ENCODE measurements at regions not wholly inside any gene's neighbourhood (a gene's known extent, or its start where the extent isn't known, plus 50 kb on each side); places are given as distances from the start of the nearest gene placed in this dataset.

DNA sequence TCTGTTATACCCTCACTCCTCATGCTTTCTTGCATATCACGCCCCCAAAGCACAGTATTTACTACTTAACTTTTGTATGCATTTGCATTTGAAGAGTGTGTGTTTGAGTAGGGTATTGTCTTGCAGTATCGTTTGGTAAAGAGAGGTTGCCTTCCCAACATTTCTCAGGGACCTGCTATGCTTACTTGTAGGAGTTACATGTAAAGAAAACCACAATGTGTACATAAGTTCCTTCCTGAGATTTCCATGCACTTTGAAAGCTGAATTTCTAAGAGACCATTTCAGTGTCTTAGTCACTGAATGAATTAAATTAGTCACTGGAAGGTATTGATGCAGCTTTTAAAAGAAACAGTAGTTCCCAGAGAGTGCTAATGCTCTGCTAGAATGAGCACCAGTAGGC, 159.3 kb upstream of the LAMA2 start:
- Mint-ChIP-seq H3K27ac (no peak overlapping the region), H3K27me3 (peaks cover 9 to 10% of the 10 kb centered on the region in 2 donors), H3K9me3 (no peaks in the 10 kb centered on the region), H3K4me1 (no peaks in the 10 kb centered on the region), H3K4me3 (no peak overlapping the region), H3K36me3 (no peaks in the 10 kb centered on the region)
- H3K27ac ChIP-seq (ENCODE audit: low read depth, low read length), result no peak overlapping the region
- ChIA-PET POLR2A (ENCODE audit: partially characterized antibody) (no interaction called here), CTCF (ENCODE audit: partially characterized antibody) (interaction anchor here (1.2 kb wide), 1 partner anchor 9 kb away, joined by 6 read pairs; no protein-coding TSS in a partner anchor)
- H3K4me3 ChIP-seq (ENCODE audit: low read length in 2 of 2), result no peak overlapping the region
- no peaks in the 10 kb centered on the region for H3K27me3 ChIP-seq (ENCODE audit: insufficient read depth, low read length)
- DNase-seq, result no peak
- no peaks in the 10 kb centered on the region for H3K36me3 ChIP-seq (ENCODE audit: insufficient read depth, low read length)
- H3K4me1 ChIP-seq (ENCODE audit: insufficient read depth, low read length), result no peaks in the 10 kb centered on the region
- intact Hi-C loops (cut with micrococcal nuclease), result loop anchor here (10.0 kb wide), 2 partner anchors 531 to 869 kb away; no protein-coding TSS in a partner anchor
- H3K9me3 ChIP-seq (ENCODE audit: control insufficient read depth in 1 of 2, low read length in 2 of 2), result no peaks in the 10 kb centered on the region

GRCh38 chr6:128720891-128721290, 162.0 kb upstream of the LAMA2 start:
- Mint-ChIP-seq H3K27me3 (peaks cover 8 to 10% of the 10 kb centered on the region in 2 donors), H3K27ac (no peak overlapping the region), H3K4me3 (no peak overlapping the region), H3K9me3 (peaks cover 0 to 2% (median 0%) of the 10 kb centered on the region in 8 donors), H3K4me1 (no peaks in the 10 kb centered on the region), H3K36me3 (no peaks in the 10 kb centered on the region)
- DNase-seq, result no peak
- ChIA-PET POLR2A (ENCODE audit: partially characterized antibody) (no interaction called here), CTCF (ENCODE audit: partially characterized antibody) (no interaction called here)
- H3K4me1 ChIP-seq (ENCODE audit: insufficient read depth, low read length), result no peaks in the 10 kb centered on the region
- H3K9me3 ChIP-seq (ENCODE audit: control insufficient read depth in 1 of 2, low read length in 2 of 2), result no peaks in the 10 kb centered on the region
- intact Hi-C loops (cut with micrococcal nuclease), result loop anchor here (10.0 kb wide), 2 partner anchors 534 to 866 kb away; no protein-coding TSS in a partner anchor
- H3K36me3 ChIP-seq (ENCODE audit: insufficient read depth, low read length), result no peaks in the 10 kb centered on the region
- H3K4me3 ChIP-seq (ENCODE audit: low read length in 2 of 2), result no peak overlapping the region
- no peak overlapping the region for H3K27ac ChIP-seq (ENCODE audit: low read depth, low read length)
- H3K27me3 ChIP-seq (ENCODE audit: insufficient read depth, low read length), result no peaks in the 10 kb centered on the region

- Histone ChIP-seq H3K4me1 (ENCODE audit: insufficient read depth, low read length) (no peaks in the 10 kb centered on the region), H3K36me3 (ENCODE audit: insufficient read depth, low read length) (no peaks in the 10 kb centered on the region), H3K27me3 (ENCODE audit: insufficient read depth, low read length) (no peaks in the 10 kb centered on the region), H3K9me3 (ENCODE audit: control insufficient read depth in 1 of 2, low read length in 2 of 2) (no peaks in the 10 kb centered on the region), H3K27ac (ENCODE audit: low read depth, low read length) (no peak overlapping the region), H3K4me3 (ENCODE audit: low read length in 2 of 2) (no peak overlapping the region)
- H3K36me3 Mint-ChIP-seq, result no peaks in the 10 kb centered on the region
- intact Hi-C loops (cut with micrococcal nuclease), result loop anchor here (10.0 kb wide), 2 partner anchors 535 to 865 kb away; no protein-coding TSS in a partner anchor
- ChIA-PET POLR2A (ENCODE audit: partially characterized antibody) (no interaction called here), CTCF (ENCODE audit: partially characterized antibody) (no interaction called here)
- no peak for DNase-seq
- H3K27me3 Mint-ChIP-seq, result peaks cover 11 to 13% of the 10 kb centered on the region in 2 donors
- no peaks in the 10 kb centered on the region for H3K4me1 Mint-ChIP-seq
- peaks cover 0 to 2% (median 0%) of the 10 kb centered on the region in 8 donors for H3K9me3 Mint-ChIP-seq
- H3K4me3 Mint-ChIP-seq, result no peak overlapping the region
- H3K27ac Mint-ChIP-seq, result no peak overlapping the region
These were observed 163.2 kb upstream of the LAMA2 start for GRCh38 chr6:128719786-128720185.

DNA sequence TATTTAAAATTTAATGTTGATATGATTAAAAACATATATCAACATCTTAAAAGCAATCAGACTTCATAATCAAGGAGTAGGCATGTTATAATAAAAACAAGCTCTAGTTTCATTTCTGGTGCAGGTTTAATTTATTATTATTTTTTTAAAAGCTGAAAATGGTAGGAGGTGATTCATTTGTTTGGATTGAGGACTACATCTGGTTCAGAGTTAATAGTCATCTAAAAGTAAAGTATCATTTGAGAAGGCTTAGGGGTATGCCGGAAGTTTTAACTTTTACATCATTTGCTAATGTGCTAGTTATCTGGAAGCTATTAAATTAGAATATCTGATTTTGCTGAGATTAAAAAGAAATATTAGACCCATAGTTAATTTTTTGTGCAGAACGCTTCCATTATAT, 169.5 kb upstream of the LAMA2 start:
- H3K27ac Mint-ChIP-seq, result no peak overlapping the region
- peaks cover 8 to 16% of the 10 kb centered on the region in 2 donors for H3K27me3 Mint-ChIP-seq
- CTCF ChIA-PET (ENCODE audit: partially characterized antibody), result interaction anchor here (2.6 kb wide), 1 partner anchor 16 kb away, joined by 9 read pairs; no protein-coding TSS in a partner anchor
- H3K4me1 ChIP-seq (ENCODE audit: insufficient read depth, low read length), result no peaks in the 10 kb centered on the region
- DNase-seq, result no peak
- H3K36me3 Mint-ChIP-seq, result no peaks in the 10 kb centered on the region
- H3K4me1 Mint-ChIP-seq, result no peaks in the 10 kb centered on the region
- no peak overlapping the region for H3K27ac ChIP-seq (ENCODE audit: low read depth, low read length)
- no peaks in the 10 kb centered on the region for H3K36me3 ChIP-seq (ENCODE audit: insufficient read depth, low read length)
- H3K4me3 Mint-ChIP-seq, result no peak overlapping the region
- no peaks in the 10 kb centered on the region for H3K27me3 ChIP-seq (ENCODE audit: insufficient read depth, low read length)
- H3K4me3 ChIP-seq (ENCODE audit: low read length in 2 of 2), result no peak overlapping the region
- POLR2A ChIA-PET (ENCODE audit: partially characterized antibody), result no interaction called here
- H3K9me3 ChIP-seq (ENCODE audit: control insufficient read depth in 1 of 2, low read length in 2 of 2), result no peaks in the 10 kb centered on the region
- H3K9me3 Mint-ChIP-seq, result peaks cover 0 to 1% (median 0%) of the 10 kb centered on the region in 8 donors
- intact Hi-C loops (cut with micrococcal nuclease), result no loop called here

- CTCF ChIA-PET (ENCODE audit: partially characterized antibody), result interaction anchor here (2.6 kb wide), 1 partner anchor 16 kb away, joined by 9 read pairs; no protein-coding TSS in a partner anchor
- no peak overlapping the region for H3K4me3 Mint-ChIP-seq
- no peaks in the 10 kb centered on the region for H3K9me3 ChIP-seq (ENCODE audit: control insufficient read depth in 1 of 2, low read length in 2 of 2)
- no peaks in the 10 kb centered on the region for H3K36me3 ChIP-seq (ENCODE audit: insufficient read depth, low read length)
- no peaks in the 10 kb centered on the region for H3K4me1 ChIP-seq (ENCODE audit: insufficient read depth, low read length)
- H3K27me3 ChIP-seq (ENCODE audit: insufficient read depth, low read length), result no peaks in the 10 kb centered on the region
- no peaks in the 10 kb centered on the region for H3K4me1 Mint-ChIP-seq
- no peaks in the 10 kb centered on the region for H3K9me3 Mint-ChIP-seq
- POLR2A ChIA-PET (ENCODE audit: partially characterized antibody), result no interaction called here
- no peak overlapping the region for H3K27ac ChIP-seq (ENCODE audit: low read depth, low read length)
- no peaks in the 10 kb centered on the region for H3K36me3 Mint-ChIP-seq
- intact Hi-C loops (cut with micrococcal nuclease), result no loop called here
- H3K27ac Mint-ChIP-seq, result no peak overlapping the region
- H3K4me3 ChIP-seq (ENCODE audit: low read length in 2 of 2), result no peak overlapping the region
- no peak for DNase-seq
- H3K27me3 Mint-ChIP-seq, result peaks cover 8 to 16% of the 10 kb centered on the region in 2 donors
These were observed 170.0 kb upstream of the LAMA2 start for GRCh38 chr6:128712898-128713297.

DNA sequence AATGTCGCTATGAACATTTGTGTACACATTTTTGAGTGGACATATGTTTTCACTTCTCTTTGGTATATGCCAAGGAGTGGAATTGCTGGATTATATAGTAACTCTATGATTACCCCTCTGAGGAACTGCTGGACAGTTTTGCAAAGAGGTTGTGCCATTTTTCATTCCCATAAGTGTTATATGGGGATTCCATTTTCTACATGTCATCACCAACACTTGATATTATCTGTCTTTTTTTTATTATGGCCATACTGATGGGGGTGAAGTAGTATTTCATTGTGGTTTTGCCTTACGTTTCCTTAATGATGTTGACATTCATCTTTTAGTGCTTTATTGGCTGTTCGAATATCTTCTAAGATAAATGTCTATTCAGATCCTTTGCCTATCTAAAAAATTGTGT, 171.8 kb upstream of the LAMA2 start:
- Histone ChIP-seq H3K9me3 (ENCODE audit: control insufficient read depth in 1 of 2, low read length in 2 of 2) (no peaks in the 10 kb centered on the region), H3K36me3 (ENCODE audit: insufficient read depth, low read length) (no peaks in the 10 kb centered on the region), H3K27me3 (ENCODE audit: insufficient read depth, low read length) (no peaks in the 10 kb centered on the region), H3K27ac (ENCODE audit: low read depth, low read length) (no peak overlapping the region), H3K4me3 (ENCODE audit: low read length in 2 of 2) (no peak overlapping the region), H3K4me1 (ENCODE audit: insufficient read depth, low read length) (no peaks in the 10 kb centered on the region)
- H3K9me3 Mint-ChIP-seq, result no peaks in the 10 kb centered on the region
- H3K4me3 Mint-ChIP-seq, result no peak overlapping the region
- H3K36me3 Mint-ChIP-seq, result no peaks in the 10 kb centered on the region
- intact Hi-C loops (cut with micrococcal nuclease), result no loop called here
- ChIA-PET CTCF (ENCODE audit: partially characterized antibody) (interaction anchor here (0.8 kb wide), 1 partner anchor 15 kb away, joined by 3 read pairs; no protein-coding TSS in a partner anchor), POLR2A (ENCODE audit: partially characterized antibody) (no interaction called here)
- H3K27me3 Mint-ChIP-seq, result peaks cover 5 to 13% of the 10 kb centered on the region in 2 donors
- H3K4me1 Mint-ChIP-seq, result no peaks in the 10 kb centered on the region
- no peak overlapping the region for H3K27ac Mint-ChIP-seq
- no peak for DNase-seq

- Histone ChIP-seq H3K9me3 (ENCODE audit: control insufficient read depth in 1 of 2, low read length in 2 of 2) (no peaks in the 10 kb centered on the region), H3K4me3 (ENCODE audit: low read length in 2 of 2) (no peak overlapping the region), H3K36me3 (ENCODE audit: insufficient read depth, low read length) (no peaks in the 10 kb centered on the region), H3K27ac (ENCODE audit: low read depth, low read length) (no peak overlapping the region), H3K27me3 (ENCODE audit: insufficient read depth, low read length) (no peaks in the 10 kb centered on the region), H3K4me1 (ENCODE audit: insufficient read depth, low read length) (no peaks in the 10 kb centered on the region)
- Mint-ChIP-seq H3K4me3 (no peak overlapping the region), H3K27ac (no peak overlapping the region), H3K36me3 (no peaks in the 10 kb centered on the region), H3K4me1 (no peaks in the 10 kb centered on the region), H3K27me3 (peaks cover 0 to 9% of the 10 kb centered on the region in 2 donors), H3K9me3 (no peaks in the 10 kb centered on the region)
- CTCF ChIA-PET (ENCODE audit: partially characterized antibody), result interaction anchor here (0.6 to 0.8 kb wide), 2 partner anchors 16 to 78 kb away, joined by 3 to 4 read pairs; no protein-coding TSS in a partner anchor
- no peak for DNase-seq
- POLR2A ChIA-PET (ENCODE audit: partially characterized antibody), result no interaction called here
- intact Hi-C loops (cut with micrococcal nuclease), result no loop called here
These were observed 172.6 kb upstream of the LAMA2 start for GRCh38 chr6:128710315-128710714.
